ENCODE measurements at regions not wholly inside any gene's neighbourhood (a gene's known extent, or its start where the extent isn't known, plus 50 kb on each side); places are given as distances from the start of the nearest gene placed in this dataset.

GRCh38 chr2:238694136-238694755, 153.6 kb upstream of the TWIST2 start:
- TF ChIP-seq CTCF (conservative IDR thresholded peaks at IDR 0.05 in 1 of 2, IDR thresholded peaks at IDR 0.05 in 1 of 2; ENCODE audit: extremely low read depth in 1 of 2, insufficient read depth in 1 of 2, low read depth in 1 of 2, low read length in 2 of 2) (no peak), EZH2 (IDR thresholded peaks at IDR 0.05; ENCODE audit: borderline replicate concordance, low read length) (no peak)
